GM19438 (cell line): ENCODE measurements at regions not wholly inside any gene's neighbourhood (a gene's known extent, or its start where the extent isn't known, plus 50 kb on each side); places are given as distances from the start of the nearest gene placed in this dataset.

Experiments
- ATAC-seq: cut with Tn5 transposase; IDR thresholded peaks from one replicate; pipeline ENCODE4 v1.9.1; 2021; ENCODE audit warnings: low read depth; ENCODE audit not compliant: unreplicated experiment

GRCh38 chr3:5520237-5520636, 332.7 kb downstream of the EDEM1 start:
- no peak for ATAC-seq

- ATAC-seq = no peak
Measured at GRCh38 chr3:5523125-5523524, 335.6 kb downstream of the EDEM1 start.

GRCh38 chr3:5531039-5531438, 343.5 kb downstream of the EDEM1 start:
- ATAC-seq = no peak

- no peak for ATAC-seq
Measured at GRCh38 chr3:5531741-5532290, 344.3 kb downstream of the EDEM1 start.

GRCh38 chr3:5540532-5540931, 353.0 kb downstream of the EDEM1 start:
- ATAC-seq = no peak

- no peak for ATAC-seq
Measured at GRCh38 chr3:5542472-5542871, 355.0 kb downstream of the EDEM1 start.

GRCh38 chr3:5543047-5543446, 355.5 kb downstream of the EDEM1 start:
- ATAC-seq = no peak

- ATAC-seq = no peak
Measured at GRCh38 chr3:5545719-5546118, 358.2 kb downstream of the EDEM1 start.

GRCh38 chr3:5553203-5553602, 365.7 kb downstream of the EDEM1 start:
- ATAC-seq = no peak

- ATAC-seq = no peak
Measured at GRCh38 chr3:5554245-5554747, 366.8 kb downstream of the EDEM1 start.

- ATAC-seq = no peak
Measured at GRCh38 chr3:5560199-5560598, 372.7 kb downstream of the EDEM1 start.

GRCh38 chr3:5563537-5564277, 376.2 kb downstream of the EDEM1 start:
- no peak for ATAC-seq

- ATAC-seq = no peak
Measured at GRCh38 chr3:5564278-5564666, 376.8 kb downstream of the EDEM1 start.

GRCh38 chr3:5565026-5565425, 377.5 kb downstream of the EDEM1 start:
- no peak for ATAC-seq

GRCh38 chr3:5567113-5567512, 379.6 kb downstream of the EDEM1 start:
- ATAC-seq = no peak

GRCh38 chr3:5568451-5568850, 380.9 kb downstream of the EDEM1 start:
- no peak for ATAC-seq

GRCh38 chr3:5569152-5569551, 381.6 kb downstream of the EDEM1 start:
- no peak for ATAC-seq

- no peak for ATAC-seq
Measured at GRCh38 chr3:5572168-5572567, 384.7 kb downstream of the EDEM1 start.

GRCh38 chr3:5576277-5577011, 388.9 kb downstream of the EDEM1 start:
- no peak for ATAC-seq

- no peak for ATAC-seq
Measured at GRCh38 chr3:5579139-5579602, 391.7 kb downstream of the EDEM1 start.

- ATAC-seq = no peak
Measured at GRCh38 chr3:5579946-5580345, 392.4 kb downstream of the EDEM1 start.

GRCh38 chr3:5580826-5581225, 393.3 kb downstream of the EDEM1 start:
- no peak for ATAC-seq
